ENCODE measurements at regions not wholly inside any gene's neighbourhood (a gene's known extent, or its start where the extent isn't known, plus 50 kb on each side); places are given as distances from the start of the nearest gene placed in this dataset.

GRCh38 chr11:86175626-86176025, 68.9 kb upstream of the EED start:
- Histone ChIP-seq H3K4me3 (no peak overlapping the region), H3K9me3 (ENCODE audit: low read depth) (no peaks in the 10 kb centered on the region), H3K27ac (no peak overlapping the region), H3K27me3 (no peaks in the 10 kb centered on the region), H3K36me3 (no peaks in the 10 kb centered on the region), H3K4me1 (ENCODE audit: low read depth) (peaks cover 12% of the 10 kb centered on the region)
- TF ChIP-seq, protein P1, sequence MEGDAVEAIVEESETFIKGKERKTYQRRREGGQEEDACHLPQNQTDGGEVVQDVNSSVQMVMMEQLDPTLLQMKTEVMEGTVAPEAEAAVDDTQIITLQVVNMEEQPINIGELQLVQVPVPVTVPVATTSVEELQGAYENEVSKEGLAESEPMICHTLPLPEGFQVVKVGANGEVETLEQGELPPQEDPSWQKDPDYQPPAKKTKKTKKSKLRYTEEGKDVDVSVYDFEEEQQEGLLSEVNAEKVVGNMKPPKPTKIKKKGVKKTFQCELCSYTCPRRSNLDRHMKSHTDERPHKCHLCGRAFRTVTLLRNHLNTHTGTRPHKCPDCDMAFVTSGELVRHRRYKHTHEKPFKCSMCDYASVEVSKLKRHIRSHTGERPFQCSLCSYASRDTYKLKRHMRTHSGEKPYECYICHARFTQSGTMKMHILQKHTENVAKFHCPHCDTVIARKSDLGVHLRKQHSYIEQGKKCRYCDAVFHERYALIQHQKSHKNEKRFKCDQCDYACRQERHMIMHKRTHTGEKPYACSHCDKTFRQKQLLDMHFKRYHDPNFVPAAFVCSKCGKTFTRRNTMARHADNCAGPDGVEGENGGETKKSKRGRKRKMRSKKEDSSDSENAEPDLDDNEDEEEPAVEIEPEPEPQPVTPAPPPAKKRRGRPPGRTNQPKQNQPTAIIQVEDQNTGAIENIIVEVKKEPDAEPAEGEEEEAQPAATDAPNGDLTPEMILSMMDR (IDR thresholded peaks at IDR 0.05; ENCODE audit: low read depth, low read length) = no peak
- DNase-seq (ENCODE audit: low read depth in 1 of 2, low spot score in 1 of 2) = no peak

DNA sequence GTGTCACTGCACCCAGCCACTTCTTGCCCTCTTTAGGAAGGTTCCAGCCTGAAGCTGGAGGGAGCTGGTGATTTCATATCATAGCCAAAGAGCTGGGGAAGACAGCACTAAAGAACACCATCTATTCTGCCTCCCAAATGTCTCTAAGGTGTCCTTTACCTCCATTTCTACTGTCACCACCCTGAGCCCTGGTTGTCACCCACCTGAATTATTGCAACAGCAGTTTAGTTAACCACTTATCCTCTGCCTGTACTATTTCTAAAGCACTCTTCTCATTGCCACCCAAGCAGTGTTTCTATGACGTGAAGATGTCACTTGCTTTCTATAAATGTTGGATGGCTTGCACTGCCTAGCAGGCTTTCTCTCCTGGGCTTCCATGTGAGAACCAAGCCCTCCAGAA, 69.4 kb upstream of the EED start:
- Histone ChIP-seq H3K27me3 (no peaks in the 10 kb centered on the region), H3K9me3 (ENCODE audit: low read depth) (no peaks in the 10 kb centered on the region), H3K27ac (no peak overlapping the region), H3K4me3 (no peak overlapping the region), H3K36me3 (no peaks in the 10 kb centered on the region), H3K4me1 (ENCODE audit: low read depth) (peaks cover 12% of the 10 kb centered on the region)
- DNase-seq (ENCODE audit: low read depth in 1 of 2, low spot score in 1 of 2) = no peak
- TF ChIP-seq, protein P1 (IDR thresholded peaks at IDR 0.05; ENCODE audit: low read depth, low read length) = no peak

- H3K4me3 ChIP-seq = no peak overlapping the region
- H3K36me3 ChIP-seq = no peaks in the 10 kb centered on the region
- peaks cover 12% of the 10 kb centered on the region for H3K4me1 ChIP-seq (ENCODE audit: low read depth)
- H3K9me3 ChIP-seq (ENCODE audit: low read depth) = no peaks in the 10 kb centered on the region
- H3K27ac ChIP-seq = peak overlapping the region; percentile 61
- DNase-seq (ENCODE audit: low read depth in 1 of 2, low spot score in 1 of 2) = peak; percentile 36 to 98
- H3K27me3 ChIP-seq = no peaks in the 10 kb centered on the region
- TF ChIP-seq, protein P1 (IDR thresholded peaks at IDR 0.05; ENCODE audit: low read depth, low read length) = no peak
These were observed 70.2 kb upstream of the EED start for GRCh38 chr11:86174101-86175046.

GRCh38 chr11:86172894-86173293, 71.7 kb upstream of the EED start:
- no peaks in the 10 kb centered on the region for H3K27me3 ChIP-seq
- TF ChIP-seq, protein P1 (IDR thresholded peaks at IDR 0.05; ENCODE audit: low read depth, low read length) = no peak
- DNase-seq (ENCODE audit: low read depth in 1 of 2, low spot score in 1 of 2) = peak in 1 of 2 donors; percentile 67
- no peaks in the 10 kb centered on the region for H3K36me3 ChIP-seq
- H3K9me3 ChIP-seq (ENCODE audit: low read depth) = no peaks in the 10 kb centered on the region
- peaks cover 12% of the 10 kb centered on the region for H3K4me1 ChIP-seq (ENCODE audit: low read depth)
- H3K27ac ChIP-seq = no peak overlapping the region
- no peak overlapping the region for H3K4me3 ChIP-seq

- H3K4me1 ChIP-seq (ENCODE audit: low read depth) = peaks cover 12% of the 10 kb centered on the region
- no peak overlapping the region for H3K4me3 ChIP-seq
- no peaks in the 10 kb centered on the region for H3K27me3 ChIP-seq
- DNase-seq (ENCODE audit: low read depth in 1 of 2, low spot score in 1 of 2) = no peak
- no peaks in the 10 kb centered on the region for H3K36me3 ChIP-seq
- H3K9me3 ChIP-seq (ENCODE audit: low read depth) = no peaks in the 10 kb centered on the region
- TF ChIP-seq, protein P1 (IDR thresholded peaks at IDR 0.05; ENCODE audit: low read depth, low read length) = no peak
- H3K27ac ChIP-seq = no peak overlapping the region
These were observed 72.9 kb upstream of the EED start for GRCh38 chr11:86171627-86172026.
